HL-60 (cell line): ENCODE measurements at regions not wholly inside any gene's neighbourhood (a gene's known extent, or its start where the extent isn't known, plus 50 kb on each side); places are given as distances from the start of the nearest gene placed in this dataset.

Experiments used
- CTCF ChIP-seq: IDR thresholded peaks from one replicate; pipeline ENCODE4 v1.5.1; 2011; ENCODE audit warnings: low read length, control low read depth, inconsistent platforms; ENCODE audit not compliant: insufficient read depth
- GABPA ChIP-seq: IDR thresholded peaks from 2 replicates; pipeline ENCODE4 v1.6.1; 2012; ENCODE audit warnings: low read depth
- SPI1 ChIP-seq: IDR thresholded peaks from 2 replicates; pipeline ENCODE4 v1.6.1; 2012; ENCODE audit warnings: low read depth, mild to moderate bottlenecking, borderline replicate concordance
- TF ChIP-seq, protein P1 (sequence below): IDR thresholded peaks from 2 replicates; pipeline ENCODE4 v1.6.1; 2012; ENCODE audit warnings: low read depth; ENCODE audit not compliant: insufficient replicate concordance

- no peak for TF ChIP-seq CTCF
- TF ChIP-seq SPI1: no peak
- TF ChIP-seq, protein P1, sequence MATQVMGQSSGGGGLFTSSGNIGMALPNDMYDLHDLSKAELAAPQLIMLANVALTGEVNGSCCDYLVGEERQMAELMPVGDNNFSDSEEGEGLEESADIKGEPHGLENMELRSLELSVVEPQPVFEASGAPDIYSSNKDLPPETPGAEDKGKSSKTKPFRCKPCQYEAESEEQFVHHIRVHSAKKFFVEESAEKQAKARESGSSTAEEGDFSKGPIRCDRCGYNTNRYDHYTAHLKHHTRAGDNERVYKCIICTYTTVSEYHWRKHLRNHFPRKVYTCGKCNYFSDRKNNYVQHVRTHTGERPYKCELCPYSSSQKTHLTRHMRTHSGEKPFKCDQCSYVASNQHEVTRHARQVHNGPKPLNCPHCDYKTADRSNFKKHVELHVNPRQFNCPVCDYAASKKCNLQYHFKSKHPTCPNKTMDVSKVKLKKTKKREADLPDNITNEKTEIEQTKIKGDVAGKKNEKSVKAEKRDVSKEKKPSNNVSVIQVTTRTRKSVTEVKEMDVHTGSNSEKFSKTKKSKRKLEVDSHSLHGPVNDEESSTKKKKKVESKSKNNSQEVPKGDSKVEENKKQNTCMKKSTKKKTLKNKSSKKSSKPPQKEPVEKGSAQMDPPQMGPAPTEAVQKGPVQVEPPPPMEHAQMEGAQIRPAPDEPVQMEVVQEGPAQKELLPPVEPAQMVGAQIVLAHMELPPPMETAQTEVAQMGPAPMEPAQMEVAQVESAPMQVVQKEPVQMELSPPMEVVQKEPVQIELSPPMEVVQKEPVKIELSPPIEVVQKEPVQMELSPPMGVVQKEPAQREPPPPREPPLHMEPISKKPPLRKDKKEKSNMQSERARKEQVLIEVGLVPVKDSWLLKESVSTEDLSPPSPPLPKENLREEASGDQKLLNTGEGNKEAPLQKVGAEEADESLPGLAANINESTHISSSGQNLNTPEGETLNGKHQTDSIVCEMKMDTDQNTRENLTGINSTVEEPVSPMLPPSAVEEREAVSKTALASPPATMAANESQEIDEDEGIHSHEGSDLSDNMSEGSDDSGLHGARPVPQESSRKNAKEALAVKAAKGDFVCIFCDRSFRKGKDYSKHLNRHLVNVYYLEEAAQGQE: no peak
- no peak for TF ChIP-seq GABPA
Measured at GRCh38 chr4:145281224-145281623, 100.8 kb upstream of the OTUD4 start.
